T-helper 1 cell treated with Interleukin-12 subunit alpha and Interleukin-12 subunit beta and Interleukin-4 antibody, amounts not matched to agents 30 μg/mL and 1 μg/mL, for 36 hours (primary cell): ENCODE measurements at regions not wholly inside any gene's neighbourhood (a gene's known extent, or its start where the extent isn't known, plus 50 kb on each side); places are given as distances from the start of the nearest gene placed in this dataset.

Experiments used
- H3K27ac Mint-ChIP-seq: one replicate; pipeline ENCODE4 v1.8.0; 2021; ENCODE audit warnings: mild to moderate bottlenecking, mixed read lengths
- H3K27me3 Mint-ChIP-seq: one replicate; pipeline ENCODE4 v1.8.0; 2021; ENCODE audit warnings: low read depth, mixed read lengths
- H3K36me3 Mint-ChIP-seq: one replicate; pipeline ENCODE4 v1.8.0; 2021; ENCODE audit warnings: low read depth, mixed read lengths
- H3K4me1 Mint-ChIP-seq: one replicate; pipeline ENCODE4 v1.8.0; 2021; ENCODE audit warnings: low read depth, mixed read lengths
- H3K4me3 Mint-ChIP-seq: one replicate; pipeline ENCODE4 v1.8.0; 2021; ENCODE audit warnings: mild to moderate bottlenecking, moderate library complexity, mixed read lengths
- H3K9me3 Mint-ChIP-seq: one replicate; pipeline ENCODE4 v1.8.0; 2021; ENCODE audit warnings: mixed read lengths

GRCh38 chr17:34725725-34726124, 146.3 kb downstream of the TMEM132E start:
- H3K9me3 Mint-ChIP-seq, result no peaks in the 10 kb centered on the region
- no peaks in the 10 kb centered on the region for H3K4me1 Mint-ChIP-seq
- H3K27me3 Mint-ChIP-seq, result no peaks in the 10 kb centered on the region
- H3K27ac Mint-ChIP-seq, result no peak overlapping the region
- no peak overlapping the region for H3K4me3 Mint-ChIP-seq
- H3K36me3 Mint-ChIP-seq, result no peaks in the 10 kb centered on the region

GRCh38 chr17:34725008-34725407, 145.6 kb downstream of the TMEM132E start:
- Mint-ChIP-seq H3K36me3 (no peaks in the 10 kb centered on the region), H3K4me1 (no peaks in the 10 kb centered on the region), H3K27ac (no peak overlapping the region), H3K4me3 (no peak overlapping the region), H3K9me3 (no peaks in the 10 kb centered on the region), H3K27me3 (no peaks in the 10 kb centered on the region)

- no peaks in the 10 kb centered on the region for H3K9me3 Mint-ChIP-seq
- H3K4me1 Mint-ChIP-seq, result no peaks in the 10 kb centered on the region
- H3K27me3 Mint-ChIP-seq, result no peaks in the 10 kb centered on the region
- H3K4me3 Mint-ChIP-seq, result no peak overlapping the region
- no peak overlapping the region for H3K27ac Mint-ChIP-seq
- no peaks in the 10 kb centered on the region for H3K36me3 Mint-ChIP-seq
Observed at GRCh38 chr17:34723875-34724274, 144.5 kb downstream of the TMEM132E start.

GRCh38 chr17:34721326-34721725, 141.9 kb downstream of the TMEM132E start:
- no peak overlapping the region for H3K27ac Mint-ChIP-seq
- H3K27me3 Mint-ChIP-seq, result peaks cover 2% of the 10 kb centered on the region
- H3K4me3 Mint-ChIP-seq, result no peak overlapping the region
- H3K4me1 Mint-ChIP-seq, result no peaks in the 10 kb centered on the region
- H3K9me3 Mint-ChIP-seq, result no peaks in the 10 kb centered on the region
- H3K36me3 Mint-ChIP-seq, result no peaks in the 10 kb centered on the region

- Mint-ChIP-seq H3K9me3 (no peaks in the 10 kb centered on the region), H3K4me3 (no peak overlapping the region), H3K4me1 (no peaks in the 10 kb centered on the region), H3K36me3 (no peaks in the 10 kb centered on the region), H3K27ac (no peak overlapping the region), H3K27me3 (peaks cover 2% of the 10 kb centered on the region)
Observed at GRCh38 chr17:34720760-34721159, 141.4 kb downstream of the TMEM132E start.

- Mint-ChIP-seq H3K4me3 (no peak overlapping the region), H3K27me3 (peaks cover 2% of the 10 kb centered on the region), H3K36me3 (no peaks in the 10 kb centered on the region), H3K9me3 (no peaks in the 10 kb centered on the region), H3K27ac (no peak overlapping the region), H3K4me1 (no peaks in the 10 kb centered on the region)
Observed at GRCh38 chr17:34719569-34719968, 140.2 kb downstream of the TMEM132E start.

- H3K27me3 Mint-ChIP-seq, result peaks cover 2% of the 10 kb centered on the region
- H3K36me3 Mint-ChIP-seq, result no peaks in the 10 kb centered on the region
Observed at GRCh38 chr17:34717092-34717491, 137.7 kb downstream of the TMEM132E start.

DNA sequence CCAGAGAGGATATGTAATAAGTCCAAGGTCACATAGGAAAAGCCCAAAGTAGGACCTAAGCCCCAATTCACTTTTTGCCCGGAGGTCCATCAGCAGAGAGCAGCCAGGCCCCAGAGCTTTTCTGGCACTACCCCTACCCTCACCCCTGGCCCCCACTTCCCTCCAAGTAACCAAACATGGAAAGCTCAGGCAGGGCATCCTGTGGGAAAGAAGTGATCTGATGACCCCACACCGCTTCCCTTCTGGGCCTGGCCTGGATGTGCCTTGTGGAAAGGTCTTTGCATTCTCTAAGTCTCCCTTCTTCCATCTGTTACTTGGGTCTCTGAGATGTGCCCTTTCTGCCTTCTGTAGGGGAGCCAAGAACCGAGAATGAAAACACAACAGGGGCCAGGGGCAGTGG, 136.9 kb downstream of the TMEM132E start:
- Mint-ChIP-seq H3K4me1 (no peaks in the 10 kb centered on the region), H3K27ac (no peak overlapping the region), H3K36me3 (no peaks in the 10 kb centered on the region), H3K4me3 (no peak overlapping the region), H3K27me3 (peaks cover 2% of the 10 kb centered on the region), H3K9me3 (no peaks in the 10 kb centered on the region)

More at GRCh38 chr17:34717092-34717491, 137.7 kb downstream of the TMEM132E start:
- Mint-ChIP-seq H3K4me1 (no peaks in the 10 kb centered on the region), H3K4me3 (no peak overlapping the region), H3K9me3 (no peaks in the 10 kb centered on the region), H3K27ac (no peak overlapping the region)

DNA sequence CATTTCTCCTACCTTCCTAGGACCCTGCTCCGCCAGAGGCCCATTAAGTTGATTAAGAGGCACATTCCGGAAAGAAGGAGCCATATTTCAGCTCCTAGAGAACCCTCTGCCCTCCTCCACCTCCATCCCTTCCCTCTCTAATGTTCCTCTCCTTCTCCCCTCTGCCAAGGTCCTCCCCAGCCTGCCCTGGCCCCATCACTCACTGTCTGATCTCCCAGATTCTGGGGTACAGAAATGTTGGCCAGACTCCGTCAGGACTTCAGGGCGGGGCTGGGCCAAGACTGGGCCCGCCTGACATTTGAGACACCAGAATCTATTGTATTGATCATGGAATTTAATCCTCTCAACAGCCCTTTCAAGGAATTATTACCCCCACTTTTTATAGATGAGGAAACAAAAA, 136.1 kb downstream of the TMEM132E start:
- Mint-ChIP-seq H3K36me3 (no peaks in the 10 kb centered on the region), H3K4me1 (no peaks in the 10 kb centered on the region), H3K27me3 (peaks cover 2% of the 10 kb centered on the region), H3K27ac (no peak overlapping the region), H3K9me3 (no peaks in the 10 kb centered on the region), H3K4me3 (no peak overlapping the region)

GRCh38 chr17:34714475-34715410, 135.4 kb downstream of the TMEM132E start:
- Mint-ChIP-seq H3K36me3 (no peaks in the 10 kb centered on the region), H3K27me3 (peaks cover 2% of the 10 kb centered on the region), H3K4me1 (no peaks in the 10 kb centered on the region), H3K4me3 (no peak overlapping the region), H3K9me3 (no peaks in the 10 kb centered on the region), H3K27ac (no peak overlapping the region)

DNA sequence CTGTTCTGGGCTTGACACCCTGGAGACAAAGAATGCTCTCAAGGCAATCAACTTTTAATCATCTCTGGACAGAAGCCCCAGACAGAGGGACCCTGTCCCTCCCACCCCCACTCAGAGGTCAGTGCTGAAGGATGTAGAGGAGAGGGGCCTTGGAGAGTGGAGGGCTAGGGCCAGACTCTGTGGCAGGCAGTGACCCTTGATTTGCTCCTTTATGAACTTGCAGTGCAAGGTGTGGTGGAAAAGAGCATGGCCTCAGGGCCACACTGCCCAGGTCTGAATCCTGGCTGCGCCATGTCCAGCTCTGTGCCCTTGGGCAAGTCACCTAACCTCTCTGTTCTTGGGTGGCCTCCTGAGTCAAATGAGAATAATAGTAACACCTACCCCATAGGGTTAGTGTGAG, 134.3 kb downstream of the TMEM132E start:
- Mint-ChIP-seq H3K4me1 (no peaks in the 10 kb centered on the region), H3K27me3 (peaks cover 2% of the 10 kb centered on the region), H3K27ac (no peak overlapping the region), H3K36me3 (no peaks in the 10 kb centered on the region), H3K9me3 (no peaks in the 10 kb centered on the region), H3K4me3 (no peak overlapping the region)

- Mint-ChIP-seq H3K36me3 (no peaks in the 10 kb centered on the region), H3K4me3 (no peak overlapping the region), H3K4me1 (no peaks in the 10 kb centered on the region), H3K9me3 (no peaks in the 10 kb centered on the region), H3K27me3 (no peaks in the 10 kb centered on the region), H3K27ac (no peak overlapping the region)
Observed at GRCh38 chr17:34712481-34713195, 133.3 kb downstream of the TMEM132E start.

- Mint-ChIP-seq H3K36me3 (no peaks in the 10 kb centered on the region), H3K27me3 (no peaks in the 10 kb centered on the region), H3K9me3 (no peaks in the 10 kb centered on the region), H3K27ac (no peak overlapping the region), H3K4me1 (no peaks in the 10 kb centered on the region), H3K4me3 (no peak overlapping the region)
Observed at GRCh38 chr17:34711646-34712045, 132.3 kb downstream of the TMEM132E start.

DNA sequence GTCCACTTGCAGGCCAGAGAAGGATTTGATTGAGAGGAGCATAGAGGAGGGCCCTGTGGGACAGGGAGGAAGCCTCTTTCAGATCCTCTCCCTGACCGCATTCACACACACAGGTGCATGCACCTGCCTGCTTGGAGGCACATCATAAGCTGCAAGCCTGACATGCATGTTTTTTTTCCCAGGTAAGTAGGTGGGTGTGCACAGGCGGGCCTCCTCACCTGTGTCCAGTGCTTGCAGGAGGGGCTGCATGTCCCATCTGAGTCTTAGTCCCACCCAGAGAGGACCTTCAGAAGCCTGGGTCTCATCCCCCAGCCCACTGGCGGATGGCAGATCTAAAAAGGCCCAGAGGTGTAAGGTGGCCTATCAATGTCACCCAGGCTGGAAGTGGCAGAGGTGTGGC, 130.8 kb downstream of the TMEM132E start:
- H3K27me3 Mint-ChIP-seq, result no peaks in the 10 kb centered on the region
- H3K36me3 Mint-ChIP-seq, result no peaks in the 10 kb centered on the region
- H3K4me3 Mint-ChIP-seq, result no peak overlapping the region

DNA sequence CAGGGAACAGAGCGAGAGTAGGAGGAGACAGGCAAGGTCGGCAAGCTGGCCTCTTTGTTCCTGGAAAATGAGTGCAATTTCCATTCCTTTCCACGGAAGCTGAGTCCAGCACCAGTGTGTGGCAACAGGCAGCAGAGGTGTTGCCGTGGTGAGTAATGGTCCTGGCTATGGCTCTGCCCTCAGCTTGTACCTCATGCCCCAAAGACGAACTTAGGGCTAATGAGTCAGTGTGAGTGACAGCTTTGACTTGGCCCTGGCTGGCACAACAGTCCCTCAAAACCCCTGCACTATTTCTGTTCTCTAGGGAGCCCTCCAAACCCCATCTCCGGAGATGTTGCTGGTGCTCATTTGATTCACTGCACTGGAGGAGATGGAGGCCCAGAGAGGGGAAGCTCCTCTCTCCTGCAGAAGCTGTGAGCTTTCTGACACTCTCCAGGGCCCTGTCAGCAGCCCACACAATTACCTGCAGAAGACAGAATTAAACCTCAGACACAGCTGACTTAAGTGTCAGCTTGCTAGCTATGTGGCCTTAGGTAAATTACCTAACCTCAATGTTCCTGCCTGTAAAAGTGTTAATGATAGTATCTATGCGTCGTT, 129.9 kb downstream of the TMEM132E start:
- H3K27ac Mint-ChIP-seq, result no peak overlapping the region
- no peaks in the 10 kb centered on the region for H3K9me3 Mint-ChIP-seq
- H3K36me3 Mint-ChIP-seq, result no peaks in the 10 kb centered on the region
- H3K27me3 Mint-ChIP-seq, result no peaks in the 10 kb centered on the region
- no peak overlapping the region for H3K4me3 Mint-ChIP-seq
- H3K4me1 Mint-ChIP-seq, result no peaks in the 10 kb centered on the region

More for the DNA sequence above, 130.8 kb downstream of the TMEM132E start:
- no peaks in the 10 kb centered on the region for H3K4me1 Mint-ChIP-seq
- H3K9me3 Mint-ChIP-seq, result no peaks in the 10 kb centered on the region
- no peak overlapping the region for H3K27ac Mint-ChIP-seq
